Stimulated activated CD4-positive, alpha-beta T cell treated with anti-CD3 and anti-CD28 coated beads, Interleukin-12 subunit alpha, Interleukin-12 subunit beta, amount 100 ng/mL, for 48 hours (primary cell): ENCODE measurements at regions not wholly inside any gene's neighbourhood (a gene's known extent, or its start where the extent isn't known, plus 50 kb on each side); places are given as distances from the start of the nearest gene placed in this dataset.
"Not testable (repeated sequence)": the region's sequence is repeated elsewhere in the genome, so short reads cannot be mapped to it uniquely, and the experiment has no call there.

Experiments used
- DNase-seq, 3 donors: peaks; one replicate each; pipeline ENCODE4 v3.0.0-alpha.2; 2020; ENCODE audit warnings: low read depth in 2 of 3, low spot score in 1 of 3

GRCh38 chr20:12112665-12113064, 195.0 kb downstream of the BTBD3 start:
- DNase-seq: no peak

DNA sequence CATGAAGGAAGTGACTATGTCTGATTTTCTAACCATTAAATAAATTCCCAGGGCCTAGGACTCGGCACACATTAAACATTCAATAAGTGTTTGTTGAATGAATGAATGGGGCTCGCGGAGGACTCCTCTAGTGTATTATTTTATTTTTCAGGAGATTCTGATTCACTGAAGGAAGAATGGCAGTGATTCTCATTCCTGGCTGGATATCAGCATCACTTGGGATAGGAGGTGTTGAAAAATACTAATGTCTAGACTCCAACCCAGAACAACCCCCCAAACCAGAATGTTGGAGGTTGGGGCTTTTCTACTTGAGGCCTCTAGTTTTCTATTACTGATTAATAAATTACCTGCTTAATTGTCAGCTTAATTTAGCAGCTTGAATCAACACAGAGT, 195.4 kb downstream of the BTBD3 start:
- DNase-seq: no peak

DNA sequence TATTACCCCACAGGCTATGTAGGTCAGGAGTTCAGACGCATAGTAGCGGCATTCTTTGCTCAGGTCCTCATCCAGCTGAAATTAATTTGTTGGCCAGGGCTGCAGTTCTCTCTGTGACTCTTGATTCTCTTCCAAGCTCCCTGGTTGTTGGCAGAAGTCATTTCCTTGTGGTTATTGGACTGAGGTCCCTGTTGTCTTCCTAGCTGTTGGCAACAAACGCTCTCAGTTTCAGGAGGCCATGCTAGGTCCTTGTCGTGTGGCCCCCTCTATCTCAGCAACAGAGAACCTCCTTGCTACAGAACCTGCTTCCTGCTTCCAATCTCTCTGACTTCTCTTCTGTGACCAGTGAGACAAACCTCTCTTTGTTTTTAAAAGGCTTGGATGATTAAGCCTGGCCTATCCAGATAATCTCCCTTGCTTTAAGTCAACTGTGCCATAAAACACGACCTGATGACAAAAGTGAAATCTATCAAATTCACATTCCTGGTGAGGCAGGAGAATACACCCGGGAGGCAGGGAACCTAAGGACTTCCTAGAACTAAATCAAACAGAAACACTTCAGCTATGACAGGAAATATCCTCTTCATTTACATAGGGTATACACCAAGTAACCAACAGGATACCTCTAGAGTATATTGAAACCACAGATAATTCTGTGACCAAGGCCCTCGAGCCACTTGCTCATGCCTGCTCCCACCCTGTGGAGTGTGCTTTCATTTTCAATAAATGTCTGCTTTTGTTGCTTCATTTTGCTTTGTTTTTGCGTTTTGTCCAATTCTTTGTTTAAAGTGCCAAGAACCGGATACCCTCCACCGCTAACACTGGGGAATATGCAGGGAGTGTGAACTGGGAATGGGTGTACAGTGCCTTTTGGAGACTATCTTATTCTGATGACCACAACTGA, 196.0 kb downstream of the BTBD3 start:
- no peak for DNase-seq

DNA sequence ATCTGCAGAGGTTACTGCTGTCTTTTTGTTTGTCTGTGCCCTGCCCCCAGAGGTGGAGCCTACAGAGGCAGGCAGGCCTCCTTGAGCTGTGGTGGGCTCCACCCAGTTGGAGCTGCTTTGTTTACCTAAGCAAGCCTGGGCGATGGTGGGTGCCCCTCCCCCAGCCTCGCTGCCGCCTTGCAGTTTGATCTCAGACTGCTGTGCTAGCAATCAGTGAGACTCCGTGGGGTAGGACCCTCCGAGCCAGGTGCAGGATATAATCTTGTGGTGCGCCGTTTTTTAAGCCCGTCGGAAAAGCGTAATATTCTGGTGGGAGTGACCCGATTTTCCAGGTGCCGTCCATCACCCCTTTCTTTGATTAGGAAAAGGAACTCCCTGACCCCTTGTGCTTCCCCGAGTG, 211.4 kb downstream of the BTBD3 start:
- DNase-seq: not testable (repeated sequence)

- not testable (repeated sequence) for DNase-seq
Observed at GRCh38 chr20:12129532-12129931, 211.8 kb downstream of the BTBD3 start.

- no peak for DNase-seq
Observed at GRCh38 chr20:12130781-12131180, 213.1 kb downstream of the BTBD3 start.

GRCh38 chr20:12133553-12133952, 215.9 kb downstream of the BTBD3 start:
- DNase-seq: no peak

DNA sequence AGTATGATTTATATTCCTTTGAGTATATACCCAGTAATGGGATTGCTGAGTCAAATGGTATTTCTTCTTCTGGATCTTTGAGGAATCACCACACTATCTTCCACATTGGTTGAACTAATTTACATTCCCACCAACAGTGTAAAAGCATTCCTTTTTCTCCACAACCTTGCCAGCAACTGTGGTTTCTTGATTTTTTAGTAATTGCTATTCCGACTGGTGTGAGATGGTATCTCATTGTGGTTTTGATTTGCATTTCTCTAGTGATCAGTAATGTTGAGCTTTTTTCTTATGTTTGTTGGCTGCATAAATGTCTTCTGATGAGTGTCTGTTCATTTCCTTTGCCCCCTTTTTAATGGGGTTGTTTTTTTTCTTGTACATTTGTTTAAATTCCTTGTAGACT, 228.3 kb downstream of the BTBD3 start:
- not testable (repeated sequence) for DNase-seq

GRCh38 chr20:12152996-12153395, 235.3 kb downstream of the BTBD3 start:
- no peak for DNase-seq

DNA sequence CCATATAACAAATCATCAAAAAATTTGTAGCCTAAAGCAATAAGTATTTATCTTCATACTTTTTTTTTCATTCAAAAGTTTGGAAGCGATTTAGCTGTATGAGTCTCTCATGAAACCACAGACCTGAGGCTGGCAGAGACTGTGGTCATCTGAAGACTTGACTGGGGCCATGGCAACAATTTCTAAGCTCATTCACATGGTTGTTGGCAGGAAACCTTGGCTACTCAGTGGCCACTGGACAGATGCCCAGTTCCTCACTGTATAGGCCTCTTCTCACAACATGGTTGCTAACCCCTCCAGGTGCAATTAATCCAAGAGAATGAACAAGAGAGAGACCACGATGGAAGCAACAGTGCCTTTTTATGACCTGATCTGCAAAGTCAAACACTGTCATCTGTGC, 235.9 kb downstream of the BTBD3 start:
- no peak for DNase-seq

- DNase-seq: no peak
Observed at GRCh38 chr20:12156252-12156651, 238.6 kb downstream of the BTBD3 start.

DNA sequence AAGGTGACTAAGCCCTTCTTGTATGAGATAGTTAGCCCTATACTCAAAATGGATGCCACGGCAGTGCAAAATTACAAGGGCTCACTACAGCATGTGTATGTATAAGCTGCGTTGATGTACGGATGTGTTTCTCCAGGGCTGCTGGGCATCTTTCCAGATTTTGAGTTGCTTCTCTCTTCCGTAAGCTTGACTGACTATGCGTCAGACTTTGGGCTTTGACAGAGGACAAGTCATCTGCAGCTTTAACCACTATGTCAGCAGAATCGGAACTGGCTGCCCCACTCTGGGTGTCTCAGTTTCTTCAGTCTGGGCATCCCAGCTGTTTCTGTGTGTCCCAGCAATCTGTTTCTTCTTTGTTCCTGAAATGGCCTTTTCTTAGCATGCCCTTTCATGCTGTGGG, 241.6 kb downstream of the BTBD3 start:
- no peak for DNase-seq

DNA sequence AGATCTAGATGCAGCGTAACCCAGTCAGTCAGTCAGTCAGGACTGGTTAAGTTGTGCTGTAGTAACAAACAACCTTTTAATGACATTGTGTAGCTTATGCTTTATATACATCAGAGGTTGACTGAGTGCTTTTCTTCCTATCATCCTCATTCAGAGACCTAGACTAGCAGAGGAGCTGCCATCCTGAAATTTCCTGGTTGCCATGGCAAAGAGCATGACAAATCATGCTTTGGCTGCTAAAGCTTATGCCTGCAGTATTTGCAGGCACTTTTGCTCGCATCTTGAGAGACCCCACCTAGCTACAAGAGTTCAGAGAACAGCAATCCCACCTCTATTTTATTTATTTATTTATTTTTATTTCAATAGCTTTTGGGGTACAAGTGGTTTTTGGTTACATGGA, 244.0 kb downstream of the BTBD3 start:
- no peak for DNase-seq

DNA sequence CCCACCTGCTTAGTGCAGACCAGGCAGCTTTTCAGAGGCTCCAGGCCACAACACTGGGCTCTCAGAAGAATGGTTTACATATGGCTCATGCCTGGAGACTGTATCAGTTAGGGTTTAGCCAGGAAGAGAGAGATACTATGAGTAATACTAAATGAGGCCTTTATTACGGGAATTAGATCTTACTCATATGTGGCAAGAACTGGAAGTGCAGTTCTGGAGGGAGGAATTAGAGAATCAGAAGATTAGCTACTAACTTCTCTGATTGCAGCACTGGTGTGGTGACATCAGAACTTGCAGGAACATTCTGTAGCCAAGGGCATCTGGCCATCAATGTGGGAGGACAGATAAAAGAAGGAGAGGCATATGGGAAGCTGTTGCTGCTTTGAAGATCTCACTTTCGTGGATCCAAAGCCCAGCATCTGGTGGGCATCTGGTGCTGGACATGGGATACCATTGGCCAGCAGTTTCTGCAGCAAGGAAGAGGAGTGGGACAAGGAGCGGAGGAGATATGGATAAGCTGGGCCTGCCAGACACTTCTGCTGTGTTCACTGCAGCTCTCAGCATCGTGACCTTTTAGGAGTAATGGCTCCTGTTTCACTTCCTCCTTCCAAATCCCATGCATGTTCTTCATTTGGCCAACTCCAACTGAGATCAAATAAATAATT, 248.5 kb downstream of the BTBD3 start:
- no peak for DNase-seq

- no peak for DNase-seq
Observed at GRCh38 chr20:12170406-12170805, 252.7 kb downstream of the BTBD3 start.

DNA sequence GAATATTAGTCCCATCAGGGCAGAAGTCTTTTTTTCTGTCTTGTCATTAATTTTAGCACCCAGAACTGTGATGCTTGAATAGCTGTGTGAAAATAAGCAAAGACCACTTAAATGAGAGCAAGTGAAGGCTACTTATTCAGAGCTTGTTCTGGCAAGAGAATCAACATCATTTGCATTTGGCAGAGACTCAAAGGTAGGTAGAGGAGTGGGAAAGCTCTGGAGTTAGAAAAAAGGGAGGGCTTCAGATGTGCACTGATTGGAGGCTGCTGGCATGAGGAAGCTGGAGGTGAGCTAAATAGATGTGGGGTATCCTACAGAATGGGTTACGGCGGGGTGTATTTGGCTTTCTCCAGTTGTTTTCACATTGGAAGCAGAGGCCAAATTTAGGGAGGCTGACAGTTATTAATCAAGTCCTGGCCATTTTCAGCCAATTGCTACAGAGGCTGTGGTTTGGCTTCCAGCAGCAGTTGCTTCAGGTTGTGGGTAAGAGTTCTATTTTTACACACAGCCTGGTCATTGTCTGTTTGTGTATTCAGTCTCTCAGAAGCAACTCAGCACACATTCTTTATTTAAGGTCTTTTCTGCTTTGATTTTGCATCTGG, 254.3 kb downstream of the BTBD3 start:
- DNase-seq: no peak

- no peak for DNase-seq
Observed at GRCh38 chr20:12173347-12174012, 255.8 kb downstream of the BTBD3 start.

- DNase-seq: no peak
Observed at GRCh38 chr20:12175538-12175937, 257.8 kb downstream of the BTBD3 start.

GRCh38 chr20:12177657-12178293, 260.1 kb downstream of the BTBD3 start:
- no peak for DNase-seq

GRCh38 chr20:12179692-12180091, 262.0 kb downstream of the BTBD3 start:
- no peak for DNase-seq

- no peak for DNase-seq
Observed at GRCh38 chr20:12180107-12180661, 262.5 kb downstream of the BTBD3 start.
